GM19438 (cell line): ENCODE measurements at regions not wholly inside any gene's neighbourhood (a gene's known extent, or its start where the extent isn't known, plus 50 kb on each side); places are given as distances from the start of the nearest gene placed in this dataset.

Experiments used
- ATAC-seq: cut with Tn5 transposase; IDR thresholded peaks from one replicate; pipeline ENCODE4 v1.9.1; 2021; ENCODE audit warnings: low read depth; ENCODE audit not compliant: unreplicated experiment

DNA sequence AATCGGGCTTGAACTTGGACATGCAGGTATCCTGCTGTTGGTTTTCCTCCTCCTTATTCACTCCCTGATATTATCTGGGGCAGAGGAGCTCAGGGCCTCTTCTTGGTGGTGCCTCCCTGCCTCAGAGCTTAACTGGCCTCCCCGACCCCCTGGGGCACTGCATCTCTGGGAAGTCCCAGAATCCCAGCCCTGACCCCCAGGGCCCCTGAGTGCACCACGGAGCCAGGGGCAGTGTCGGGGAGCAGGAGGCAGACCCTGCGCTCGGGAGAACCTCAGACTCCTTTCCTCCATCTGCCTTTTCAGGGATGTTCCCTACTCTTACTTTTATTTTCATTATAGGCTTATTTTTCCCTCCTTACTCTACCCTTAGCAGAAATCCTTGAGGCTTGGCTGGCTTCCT, 537.0 kb downstream of the BRD1 start:
- no peak for ATAC-seq

DNA sequence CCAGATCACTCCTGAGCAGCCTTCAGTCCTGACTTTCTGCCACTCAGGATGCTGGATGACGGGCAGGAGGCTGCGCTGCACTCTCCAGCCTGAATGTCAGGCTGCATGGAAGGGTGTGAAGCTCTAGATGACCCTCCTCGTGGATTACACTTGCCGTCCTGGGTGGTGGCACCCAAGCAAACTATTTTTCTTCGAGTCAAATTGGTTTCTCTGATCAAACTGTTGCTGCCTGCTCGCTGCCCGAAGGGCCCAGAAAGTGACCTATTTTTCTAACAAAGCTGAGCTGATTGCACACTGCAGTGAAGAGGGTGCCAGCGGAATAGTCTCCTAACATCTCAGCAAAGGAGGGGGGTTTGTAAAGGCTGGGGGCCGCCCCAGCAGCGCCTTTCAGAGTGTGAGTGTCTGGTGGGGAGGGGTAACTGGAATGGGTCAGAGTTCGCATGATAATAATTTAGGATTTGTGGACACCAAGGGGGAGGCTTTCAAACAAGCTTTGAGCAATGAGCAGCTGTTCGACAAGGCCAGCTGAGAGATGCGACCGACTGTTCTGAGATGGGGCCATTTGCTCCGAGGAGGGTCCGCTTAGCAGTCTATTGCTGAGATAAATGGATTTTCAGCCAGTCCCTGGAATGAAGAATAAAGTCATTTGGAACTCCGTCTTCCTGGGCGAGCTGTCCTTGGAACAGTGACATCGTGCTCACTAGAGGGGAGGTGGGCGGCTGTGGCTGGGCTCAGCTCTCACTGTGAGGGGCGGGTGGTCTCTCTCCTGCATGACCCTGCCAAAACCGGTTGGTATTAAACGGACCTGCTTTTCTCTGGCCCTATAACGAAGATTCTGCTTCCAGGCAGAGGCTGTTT, 537.6 kb downstream of the BRD1 start:
- no peak for ATAC-seq

DNA sequence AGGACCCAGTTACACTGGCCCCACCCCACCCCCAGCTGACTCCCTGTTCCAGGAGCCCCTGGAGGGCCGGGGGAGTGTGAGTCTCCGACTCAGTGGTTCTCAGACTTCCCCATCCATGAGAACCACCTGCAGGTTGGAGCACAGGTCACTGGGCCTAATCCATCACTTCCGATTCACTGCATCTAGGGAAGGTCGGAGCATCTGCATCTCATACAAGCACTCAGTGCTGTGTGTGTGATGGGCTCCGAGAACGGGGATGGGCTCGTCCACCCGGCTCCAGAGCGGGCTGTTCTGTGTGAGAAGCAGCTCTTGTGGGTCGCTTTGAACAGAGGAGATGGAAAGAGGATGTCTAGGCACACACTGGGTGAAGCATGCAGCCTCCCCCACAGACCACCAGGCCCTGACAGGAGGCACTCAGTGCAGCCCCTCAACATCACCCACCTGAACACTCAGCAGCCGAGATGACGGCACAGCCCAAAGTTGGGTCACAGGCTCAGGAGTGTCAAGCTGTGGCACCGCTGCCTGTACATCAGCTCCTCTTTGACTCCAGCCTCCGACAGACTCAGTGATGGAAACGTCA, 541.4 kb downstream of the BRD1 start:
- no peak for ATAC-seq

DNA sequence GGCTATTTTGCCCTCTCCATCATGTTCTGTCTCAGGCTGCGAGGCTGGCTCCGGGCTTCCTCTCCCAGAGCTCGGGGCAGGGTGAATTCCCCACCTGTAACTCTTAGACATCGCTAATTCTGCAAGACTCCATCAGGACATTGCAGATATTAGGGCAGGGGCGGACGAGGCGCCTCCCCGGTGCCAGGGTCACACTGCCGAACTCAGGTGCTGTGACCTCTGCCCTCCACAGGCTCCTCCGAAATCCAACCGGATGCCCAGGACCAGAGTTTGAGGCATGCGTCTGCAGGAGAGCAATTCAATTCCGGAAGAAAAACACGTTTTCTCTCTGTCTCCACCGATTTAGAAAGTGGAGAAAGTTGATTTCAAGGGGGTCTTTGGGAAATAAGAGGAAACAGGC, 542.7 kb downstream of the BRD1 start:
- ATAC-seq = no peak

DNA sequence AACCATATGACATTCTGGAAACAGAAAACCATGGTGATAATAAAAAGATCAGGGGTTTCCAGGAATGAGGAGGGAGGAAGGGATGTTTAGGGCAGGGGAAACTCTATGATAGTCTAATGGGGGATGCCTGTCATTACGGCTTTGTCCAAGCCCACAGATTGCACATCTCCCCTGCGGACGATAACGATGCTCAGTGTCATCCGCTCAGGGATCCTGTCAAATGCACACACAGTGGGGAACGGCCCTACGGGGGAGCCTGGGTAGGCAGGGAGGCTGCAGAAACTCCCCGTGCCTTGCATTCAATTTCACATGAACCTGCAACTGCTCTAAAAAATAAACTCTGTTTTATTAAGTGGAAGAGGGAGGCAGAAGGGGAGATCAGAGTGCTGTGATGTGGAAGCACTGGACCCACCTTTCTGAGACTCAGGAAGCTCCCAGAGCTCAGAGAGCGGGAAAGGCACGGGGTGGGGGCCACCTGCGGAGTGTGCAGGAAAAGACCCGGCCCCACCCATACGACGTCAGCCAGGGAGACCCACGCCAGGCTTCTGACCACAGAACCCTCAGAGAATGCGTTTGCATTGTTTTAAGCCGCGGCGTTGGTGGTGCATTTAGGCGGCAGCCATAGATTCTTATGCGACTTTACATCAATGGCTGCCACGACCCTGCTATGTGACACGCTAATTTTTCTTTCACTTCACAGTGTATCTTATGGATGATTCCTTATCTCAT, 543.5 kb downstream of the BRD1 start:
- no peak for ATAC-seq

DNA sequence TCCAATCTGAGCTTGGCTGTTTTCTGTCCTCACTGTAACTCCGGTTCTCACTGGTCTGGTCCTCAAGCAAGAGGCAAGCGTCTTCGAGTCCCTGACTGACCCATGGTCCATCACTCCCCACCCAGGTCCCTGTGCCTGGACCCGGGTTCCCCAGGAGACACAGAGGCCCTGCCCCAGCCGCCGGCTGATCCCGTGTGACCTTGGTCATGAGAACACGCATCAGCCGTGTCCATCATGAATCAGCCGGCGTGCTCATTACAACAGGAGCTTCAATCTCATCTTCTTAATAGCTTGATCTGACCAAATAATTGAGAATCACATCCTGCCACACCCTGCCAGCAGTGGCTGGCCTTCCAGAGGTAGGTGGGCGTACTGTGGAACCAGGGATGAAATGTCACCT, 545.1 kb downstream of the BRD1 start:
- no peak for ATAC-seq

DNA sequence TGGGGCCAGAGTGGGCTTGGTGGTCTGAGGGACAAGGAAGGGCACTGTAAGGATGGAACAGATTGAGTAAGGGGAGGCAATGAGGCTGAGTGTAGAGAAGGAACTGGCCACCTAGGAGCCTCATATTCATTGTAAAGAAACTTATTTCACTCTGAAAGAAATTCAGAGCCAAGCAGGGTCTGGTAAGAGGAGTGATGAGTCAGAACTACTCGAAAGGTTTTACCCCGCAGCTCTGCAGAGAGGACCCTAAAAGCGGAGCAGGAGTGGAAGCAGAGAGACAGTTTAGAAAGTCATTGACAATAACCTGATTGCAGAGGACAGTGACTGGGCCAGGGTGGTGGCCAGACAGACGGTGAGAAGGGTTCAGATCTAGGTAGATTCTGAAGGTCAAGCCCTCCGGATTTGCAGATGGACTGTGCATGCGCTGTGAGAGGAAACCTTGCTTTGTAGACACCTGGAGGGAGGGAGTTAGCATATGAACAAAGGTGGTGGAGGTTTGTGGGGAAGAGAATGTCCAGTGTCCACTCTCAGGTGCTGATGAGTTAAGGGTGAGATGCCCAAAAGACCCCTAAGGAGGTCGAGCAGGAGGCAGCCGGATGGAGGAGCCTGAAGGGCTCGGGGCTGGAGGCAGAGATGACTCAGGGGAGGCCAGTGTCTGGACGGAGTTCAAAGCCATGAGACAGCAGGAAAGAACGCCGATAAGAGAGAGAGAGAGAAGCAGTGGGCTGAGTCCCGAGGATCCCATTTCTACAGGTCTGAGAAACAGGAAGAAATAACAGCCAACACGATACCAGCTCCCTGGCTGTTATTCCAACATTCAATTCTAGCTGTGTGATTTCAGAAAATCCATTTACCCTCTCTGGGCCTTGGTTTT, 546.0 kb downstream of the BRD1 start:
- ATAC-seq = no peak

DNA sequence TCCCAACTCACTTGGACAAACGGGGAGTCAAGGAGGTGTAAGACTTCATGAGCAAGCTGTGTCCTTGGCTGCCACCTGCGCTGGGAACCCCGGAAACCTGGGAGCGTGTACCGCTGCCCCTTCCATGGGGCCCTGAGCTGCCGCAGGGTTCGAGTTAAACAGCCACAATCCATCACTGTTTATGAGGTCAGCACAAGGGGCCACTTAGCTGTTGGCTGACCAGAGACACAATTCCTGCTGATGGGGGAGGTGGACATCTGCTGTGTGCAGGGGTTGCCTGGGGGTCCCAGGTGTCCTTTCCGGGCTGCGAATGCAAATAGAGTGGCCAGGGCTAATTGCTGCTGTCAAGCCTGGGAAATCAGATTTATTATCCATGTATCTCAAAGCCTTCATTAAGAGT, 549.3 kb downstream of the BRD1 start:
- ATAC-seq = no peak

DNA sequence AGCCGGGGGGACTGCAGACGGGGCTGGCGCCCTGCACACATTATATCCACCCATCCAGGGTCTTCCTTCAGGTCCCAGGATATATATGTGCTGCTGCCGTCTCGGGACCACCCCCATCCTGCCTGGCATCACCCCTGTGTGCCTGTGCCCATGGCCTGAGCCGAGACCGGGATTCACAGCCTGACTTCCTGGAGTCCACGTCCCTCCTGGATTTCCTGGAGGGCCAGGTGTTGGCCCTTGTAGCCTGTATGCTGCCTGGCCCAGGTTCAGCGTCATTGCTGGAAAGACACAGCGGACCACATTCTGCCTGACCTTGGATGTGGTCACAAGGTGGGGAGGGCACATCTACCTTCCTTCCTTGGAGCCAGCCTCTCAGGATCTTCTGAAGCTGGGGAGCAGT, 551.1 kb downstream of the BRD1 start:
- no peak for ATAC-seq

DNA sequence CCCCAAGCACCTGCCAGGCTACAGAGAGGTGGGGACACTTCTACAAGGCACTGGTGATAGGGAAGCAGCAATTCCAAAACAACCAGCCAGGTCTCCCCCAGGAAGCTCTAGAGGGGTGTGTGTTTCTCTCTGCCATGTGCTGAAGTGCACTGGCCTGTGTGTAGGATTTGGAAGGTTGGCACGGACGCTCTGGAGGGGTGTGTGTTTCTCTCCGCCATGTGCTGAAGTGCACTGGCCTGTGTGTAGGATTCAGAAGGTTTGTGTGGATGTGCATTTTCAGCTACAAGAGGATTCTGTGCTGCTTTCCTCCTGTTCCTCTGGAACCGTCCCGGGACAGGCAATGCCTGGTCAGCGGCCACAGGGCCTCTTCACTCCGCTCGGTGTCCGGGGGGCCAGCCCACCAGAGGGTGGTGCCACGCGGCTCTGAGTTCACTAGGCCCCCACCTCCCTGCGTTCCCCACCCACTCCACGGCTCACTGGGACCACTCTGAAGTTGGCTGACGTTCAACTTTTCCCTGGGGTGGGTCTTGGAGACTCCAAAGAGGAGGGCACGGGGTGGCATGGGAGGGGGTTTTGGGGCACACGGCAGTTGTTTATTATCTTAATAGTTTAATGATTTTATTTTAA, 552.8 kb downstream of the BRD1 start:
- no peak for ATAC-seq

DNA sequence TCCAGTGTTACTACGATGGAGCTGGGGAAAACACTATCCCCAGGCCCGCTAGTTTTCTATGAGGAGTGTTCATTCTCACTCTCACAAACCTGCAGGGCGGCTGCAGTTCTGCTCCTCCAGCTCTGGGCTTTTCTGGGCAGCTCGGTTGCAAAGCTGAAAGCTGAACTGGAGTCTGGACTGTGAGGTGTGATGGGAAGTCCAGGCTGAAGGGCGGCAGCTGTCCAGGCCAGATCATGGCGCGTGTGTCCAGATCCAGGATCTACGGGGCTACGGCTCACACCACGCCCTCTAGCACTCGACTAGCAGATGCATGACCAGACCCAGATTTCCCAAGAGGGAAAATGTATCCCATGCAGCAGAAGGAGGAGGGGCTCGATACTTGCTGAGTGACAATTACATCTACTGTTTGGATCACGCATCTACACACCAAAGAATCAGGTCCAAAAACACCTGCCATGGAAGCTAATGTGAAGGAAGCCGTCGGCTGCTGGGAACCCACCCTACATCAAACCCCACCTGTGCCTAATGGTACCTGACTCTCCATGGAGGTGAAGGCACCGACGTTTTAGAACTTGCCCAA, 555.0 kb downstream of the BRD1 start:
- no peak for ATAC-seq

DNA sequence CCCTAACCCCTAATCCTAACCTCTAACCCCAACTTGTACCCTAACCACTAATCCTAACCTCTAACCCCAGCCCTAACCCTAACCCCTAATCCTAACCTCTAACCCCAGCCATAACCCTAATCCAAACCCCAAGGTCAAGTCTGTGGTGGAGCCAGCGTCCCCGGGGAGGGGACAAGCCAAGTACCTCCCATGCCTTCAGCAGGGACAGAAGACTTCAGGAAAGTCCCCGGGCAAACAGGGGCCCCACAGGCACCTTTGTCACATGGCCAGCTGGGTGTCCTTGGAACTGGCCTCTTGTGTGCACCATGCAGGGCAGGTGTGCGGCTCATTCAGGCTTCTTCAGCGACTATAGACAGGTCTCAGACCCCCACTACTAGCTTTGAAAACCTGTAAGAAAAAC, 555.8 kb downstream of the BRD1 start:
- ATAC-seq = no peak

DNA sequence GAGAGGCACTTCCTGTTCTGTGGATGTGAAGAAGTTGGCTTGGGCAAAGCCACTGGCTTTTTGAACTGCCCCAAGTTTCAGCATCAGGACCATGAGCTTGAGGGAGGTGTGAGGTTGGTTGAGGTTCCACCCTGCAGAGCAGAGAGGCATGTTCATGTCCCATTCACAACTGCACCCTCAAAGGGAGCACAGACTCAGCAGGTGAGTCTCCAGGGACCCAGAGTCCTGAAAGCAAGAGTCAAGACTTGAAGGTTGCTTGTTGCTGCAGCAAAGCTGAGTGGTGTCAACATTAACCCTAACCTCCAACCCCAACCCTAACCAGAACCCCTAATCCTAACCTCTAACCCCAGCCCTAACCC, 556.3 kb downstream of the BRD1 start:
- ATAC-seq = no peak

DNA sequence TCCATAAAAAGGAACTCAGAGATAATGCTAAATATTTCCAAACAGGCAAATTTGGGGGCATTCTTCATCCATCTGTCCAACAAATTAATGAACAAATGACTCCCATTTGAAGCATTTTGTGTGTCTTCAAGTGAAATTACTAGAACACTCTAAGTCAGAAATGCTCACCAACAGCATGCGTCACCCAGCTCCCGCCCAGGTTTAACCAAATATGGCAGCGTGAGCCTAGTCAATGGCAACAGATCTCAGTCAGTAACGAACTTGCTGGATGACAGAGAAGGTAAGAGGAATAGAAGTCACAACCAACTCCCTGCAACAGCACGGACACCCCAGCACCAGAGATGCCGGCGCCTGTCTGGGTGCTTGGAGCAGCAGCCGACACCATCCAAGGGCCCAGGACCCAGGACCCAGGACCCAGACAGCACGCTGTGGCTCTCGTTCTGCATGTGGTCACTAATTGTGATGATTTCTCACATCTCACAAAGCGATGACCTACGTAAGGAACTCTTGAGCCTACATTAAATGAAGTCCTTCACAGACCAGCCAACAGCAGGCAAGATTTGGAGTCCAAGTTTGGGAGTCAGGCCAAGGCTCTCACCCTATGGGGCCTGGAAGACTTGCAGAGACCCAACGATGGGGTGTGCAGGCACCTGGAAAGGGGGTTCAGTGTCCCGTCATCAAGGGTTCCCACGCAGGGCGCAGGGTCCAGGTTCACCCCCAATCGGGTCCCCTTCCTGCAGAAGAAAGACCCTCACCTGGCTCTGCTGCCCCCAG, 556.9 kb downstream of the BRD1 start:
- no peak for ATAC-seq

DNA sequence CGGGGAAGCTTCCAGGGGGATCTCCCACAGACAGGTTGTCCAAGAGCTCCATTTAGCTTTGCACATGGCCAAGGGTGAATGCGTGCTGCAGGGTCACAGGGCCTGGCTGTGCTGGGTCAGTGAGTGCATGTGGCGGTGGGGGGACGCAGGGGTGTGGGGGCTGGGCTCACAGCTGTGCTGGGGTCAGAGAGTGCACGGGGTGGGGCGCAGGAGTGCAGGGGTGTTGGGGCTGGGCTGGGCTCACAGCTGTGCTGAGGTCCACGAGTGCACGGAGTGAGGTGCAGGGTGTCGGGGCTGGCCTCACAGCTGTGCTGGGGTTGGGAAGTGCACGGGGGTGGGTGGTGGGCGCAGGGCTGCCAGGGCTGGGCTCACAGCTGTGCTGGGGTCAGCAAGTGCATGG, 557.7 kb downstream of the BRD1 start:
- ATAC-seq = no peak

DNA sequence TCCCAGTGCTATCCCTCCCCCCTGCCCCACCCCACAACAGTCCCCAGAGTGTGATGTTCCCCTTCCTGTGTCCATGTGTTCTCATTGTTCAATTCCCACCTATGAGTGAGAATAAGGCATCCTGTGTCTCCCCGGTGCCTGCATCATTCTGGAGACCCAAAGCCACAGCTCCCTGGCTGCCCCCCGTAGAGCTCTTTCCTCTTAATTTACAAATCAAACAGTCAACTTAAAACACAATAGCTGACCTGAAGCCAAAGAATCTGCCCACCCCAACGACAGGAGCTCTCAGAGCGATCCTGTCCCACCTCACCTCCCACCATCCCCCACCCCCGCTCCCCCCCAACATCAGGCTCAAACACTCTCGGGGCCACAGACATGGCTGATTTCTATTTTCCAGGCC, 558.3 kb downstream of the BRD1 start:
- ATAC-seq = no peak

DNA sequence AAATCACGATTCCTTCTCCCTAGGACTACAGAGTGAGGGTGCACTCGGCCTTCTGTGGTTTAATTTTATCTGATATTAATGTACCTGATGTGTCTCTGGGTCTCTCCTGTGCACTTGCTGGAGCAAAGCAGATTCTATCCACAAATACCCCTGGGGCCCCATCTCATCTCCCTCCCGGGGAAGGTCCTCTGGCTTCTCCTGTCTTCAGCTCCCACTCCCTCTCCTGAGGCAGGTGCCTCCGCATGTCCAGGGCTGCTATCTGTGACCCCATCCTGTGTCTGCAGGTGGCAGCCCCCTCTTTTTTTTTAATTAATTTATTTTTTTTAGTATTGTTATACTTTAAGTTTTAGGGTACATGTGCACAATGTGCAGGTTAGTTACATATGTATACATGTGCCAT, 558.7 kb downstream of the BRD1 start:
- no peak for ATAC-seq

DNA sequence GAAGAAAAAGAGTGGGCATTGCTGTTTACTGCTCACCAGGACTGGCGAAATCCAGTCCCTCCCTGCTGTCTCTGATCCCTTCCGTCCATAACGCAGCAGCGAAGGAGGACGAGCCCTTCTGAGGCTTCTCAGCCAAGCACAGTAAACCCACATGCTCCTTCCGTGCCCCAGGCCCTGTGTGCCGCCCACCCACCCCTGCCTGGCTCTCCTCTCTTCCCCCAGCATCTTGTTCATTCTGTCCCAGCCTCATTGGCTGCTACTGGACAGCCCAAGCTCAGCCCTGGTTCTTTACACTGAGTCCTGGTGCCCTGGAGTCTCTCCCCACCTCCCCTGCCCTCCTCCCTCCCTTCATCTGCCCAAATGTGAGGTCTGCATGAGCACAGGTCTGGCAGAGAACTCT, 559.7 kb downstream of the BRD1 start:
- no peak for ATAC-seq
